ENCODE measurements at regions not wholly inside any gene's neighbourhood (a gene's known extent, or its start where the extent isn't known, plus 50 kb on each side); places are given as distances from the start of the nearest gene placed in this dataset.

DNA sequence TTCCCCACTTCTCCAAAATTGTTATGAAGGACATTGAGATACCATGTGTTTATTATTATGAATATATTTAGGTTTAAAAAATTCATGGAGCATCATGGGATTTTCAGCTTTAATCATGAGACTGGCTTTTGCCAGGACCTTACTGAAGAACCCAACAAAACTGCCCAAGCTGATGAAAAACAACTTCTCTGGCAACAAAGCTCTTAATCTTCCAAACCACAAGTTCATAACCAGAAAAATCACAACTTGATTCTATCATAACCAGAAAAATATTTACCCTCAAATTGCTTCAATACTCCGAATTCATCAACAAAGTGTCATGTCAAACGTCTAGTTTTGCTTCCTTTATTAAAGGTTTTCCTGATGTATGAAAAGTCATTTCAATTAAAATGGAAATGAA, 971.8 kb upstream of the ACVR2A start:
- no peak overlapping the region for H3K4me3 ChIP-seq (ENCODE audit: low read depth, low read length)
- no peak for DNase-seq (ENCODE audit: low read depth)
- TF ChIP-seq, protein P1, sequence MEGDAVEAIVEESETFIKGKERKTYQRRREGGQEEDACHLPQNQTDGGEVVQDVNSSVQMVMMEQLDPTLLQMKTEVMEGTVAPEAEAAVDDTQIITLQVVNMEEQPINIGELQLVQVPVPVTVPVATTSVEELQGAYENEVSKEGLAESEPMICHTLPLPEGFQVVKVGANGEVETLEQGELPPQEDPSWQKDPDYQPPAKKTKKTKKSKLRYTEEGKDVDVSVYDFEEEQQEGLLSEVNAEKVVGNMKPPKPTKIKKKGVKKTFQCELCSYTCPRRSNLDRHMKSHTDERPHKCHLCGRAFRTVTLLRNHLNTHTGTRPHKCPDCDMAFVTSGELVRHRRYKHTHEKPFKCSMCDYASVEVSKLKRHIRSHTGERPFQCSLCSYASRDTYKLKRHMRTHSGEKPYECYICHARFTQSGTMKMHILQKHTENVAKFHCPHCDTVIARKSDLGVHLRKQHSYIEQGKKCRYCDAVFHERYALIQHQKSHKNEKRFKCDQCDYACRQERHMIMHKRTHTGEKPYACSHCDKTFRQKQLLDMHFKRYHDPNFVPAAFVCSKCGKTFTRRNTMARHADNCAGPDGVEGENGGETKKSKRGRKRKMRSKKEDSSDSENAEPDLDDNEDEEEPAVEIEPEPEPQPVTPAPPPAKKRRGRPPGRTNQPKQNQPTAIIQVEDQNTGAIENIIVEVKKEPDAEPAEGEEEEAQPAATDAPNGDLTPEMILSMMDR (IDR thresholded peaks at IDR 0.05; ENCODE audit: low read depth, low read length, missing control alignments): no peak

DNA sequence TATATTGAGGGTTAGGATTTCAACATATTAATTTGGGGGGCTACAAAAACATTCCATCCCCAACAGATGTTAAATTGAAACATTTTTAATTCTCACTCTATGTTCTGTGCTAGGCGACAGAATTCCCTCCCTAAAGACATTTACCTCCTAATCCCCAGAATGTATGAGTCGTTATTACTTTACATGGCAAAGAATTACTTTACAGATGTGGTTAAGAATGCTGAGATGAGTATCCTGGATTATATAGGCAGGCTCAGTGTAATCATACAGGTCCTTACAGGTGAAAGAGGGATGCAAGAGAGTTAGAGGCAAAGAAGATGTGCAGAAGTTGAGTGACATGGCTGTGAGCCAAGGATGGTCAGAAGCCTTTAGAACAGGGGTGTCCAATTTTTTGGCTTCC, 974.1 kb upstream of the ACVR2A start:
- TF ChIP-seq, protein P1 (IDR thresholded peaks at IDR 0.05; ENCODE audit: low read depth, low read length, missing control alignments): no peak
- H3K4me3 ChIP-seq (ENCODE audit: low read depth, low read length): no peak overlapping the region
- DNase-seq (ENCODE audit: low read depth): no peak

DNA sequence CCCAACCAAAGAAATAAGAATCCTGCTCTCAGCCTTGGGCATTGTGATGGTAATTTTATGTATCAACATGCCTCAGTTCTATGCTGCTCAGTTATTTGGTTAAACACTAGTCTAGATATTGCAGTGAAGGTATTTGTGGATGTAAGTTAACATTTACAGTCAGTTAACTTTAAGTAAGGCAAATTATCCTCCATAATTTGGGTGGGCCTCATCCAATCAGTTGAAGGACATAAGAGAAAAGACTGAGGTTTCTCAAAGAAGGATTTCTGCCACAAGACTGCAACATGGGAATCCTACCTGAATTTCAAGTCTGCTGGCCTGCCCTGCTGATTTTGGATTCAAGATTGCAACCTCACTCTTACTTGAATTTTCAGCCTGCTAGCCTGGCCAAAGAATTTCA, 975.5 kb upstream of the ACVR2A start:
- no peak for DNase-seq (ENCODE audit: low read depth)
- TF ChIP-seq, protein P1 (IDR thresholded peaks at IDR 0.05; ENCODE audit: low read depth, low read length, missing control alignments): no peak
- no peak overlapping the region for H3K4me3 ChIP-seq (ENCODE audit: low read depth, low read length)

DNA sequence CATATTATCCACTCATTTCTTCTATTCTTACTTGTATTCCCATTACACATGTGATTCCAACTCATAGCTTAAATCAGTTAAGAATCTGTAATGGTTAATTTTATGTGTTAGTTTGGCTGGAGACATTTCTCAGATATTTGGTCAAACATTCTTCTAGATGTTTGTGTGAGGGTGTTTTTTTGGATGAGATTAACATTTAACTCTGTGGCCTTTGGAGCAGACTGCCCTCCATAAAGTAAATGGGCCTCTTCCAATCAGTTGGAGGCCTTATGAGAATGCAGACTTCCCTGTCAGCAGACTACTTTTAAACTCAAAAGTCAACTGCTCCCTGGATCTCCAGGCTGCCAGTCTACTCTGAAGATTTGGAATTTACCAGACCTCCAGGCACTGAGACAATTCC, 976.8 kb upstream of the ACVR2A start:
- TF ChIP-seq, protein P1 (IDR thresholded peaks at IDR 0.05; ENCODE audit: low read depth, low read length, missing control alignments): no peak
- no peak overlapping the region for H3K4me3 ChIP-seq (ENCODE audit: low read depth, low read length)
- DNase-seq (ENCODE audit: low read depth): no peak

DNA sequence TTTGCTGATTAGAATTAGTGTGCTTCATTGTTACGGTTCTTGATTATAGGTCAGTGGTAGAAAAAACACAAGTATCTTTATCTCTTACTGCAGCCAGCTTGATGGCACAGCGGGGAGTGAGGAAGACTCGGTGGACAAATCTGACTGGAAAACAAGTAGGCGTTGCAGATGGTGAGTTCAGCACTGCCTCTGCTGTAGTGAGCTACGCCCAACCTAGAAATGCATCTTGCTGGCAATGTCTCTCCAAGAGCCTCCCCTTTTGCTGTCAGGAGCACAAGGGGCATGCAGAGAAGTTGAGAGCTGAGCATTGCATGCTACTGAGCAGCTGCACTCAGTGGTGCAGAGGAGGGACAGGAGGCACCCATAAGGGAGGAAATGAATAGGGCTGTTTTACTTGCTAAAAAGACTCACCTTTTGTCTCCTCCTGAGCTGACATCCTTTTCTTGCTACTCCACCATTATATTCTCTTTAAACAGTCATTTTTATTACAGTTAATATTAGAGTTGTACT, 977.3 kb upstream of the ACVR2A start:
- H3K4me3 ChIP-seq (ENCODE audit: low read depth, low read length): no peak overlapping the region
- no peak for DNase-seq (ENCODE audit: low read depth)
- TF ChIP-seq, protein P1 (IDR thresholded peaks at IDR 0.05; ENCODE audit: low read depth, low read length, missing control alignments): no peak

DNA sequence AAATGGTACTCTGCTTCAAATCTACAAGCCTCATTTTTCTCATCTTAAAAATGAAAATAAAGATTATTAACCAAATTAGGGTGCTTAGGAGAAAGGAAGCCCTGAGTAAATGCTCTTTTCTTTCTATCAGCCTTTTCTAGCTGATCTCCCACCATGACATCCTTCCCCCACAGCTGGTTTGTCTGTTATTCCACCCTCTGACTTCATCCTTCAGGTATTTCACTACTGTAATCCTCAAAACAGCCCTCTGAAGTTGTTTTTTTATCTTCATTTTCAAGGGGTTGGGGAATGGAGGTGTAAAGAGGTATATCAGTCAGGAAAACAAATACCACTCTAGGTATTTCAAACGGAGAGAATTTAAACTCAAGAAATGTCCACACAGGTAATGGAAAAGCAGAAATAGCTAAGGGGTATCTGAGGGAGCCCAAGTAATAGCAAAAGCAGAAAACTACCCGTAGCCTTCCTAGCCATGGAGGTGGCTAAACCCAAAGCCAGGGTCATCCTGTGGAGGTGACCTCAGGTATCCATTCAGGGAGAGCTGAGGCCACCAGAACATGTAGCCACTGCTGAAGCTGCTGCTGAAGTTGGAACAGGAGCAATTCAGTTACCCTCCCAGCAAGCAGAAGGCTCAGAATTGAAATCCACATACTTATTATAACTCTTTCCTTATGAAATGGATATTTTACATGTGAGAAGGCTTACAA, 990.9 kb upstream of the ACVR2A start:
- TF ChIP-seq, protein P1 (IDR thresholded peaks at IDR 0.05; ENCODE audit: low read depth, low read length, missing control alignments): no peak
- no peak overlapping the region for H3K4me3 ChIP-seq (ENCODE audit: low read depth, low read length)
- DNase-seq (ENCODE audit: low read depth): no peak

DNA sequence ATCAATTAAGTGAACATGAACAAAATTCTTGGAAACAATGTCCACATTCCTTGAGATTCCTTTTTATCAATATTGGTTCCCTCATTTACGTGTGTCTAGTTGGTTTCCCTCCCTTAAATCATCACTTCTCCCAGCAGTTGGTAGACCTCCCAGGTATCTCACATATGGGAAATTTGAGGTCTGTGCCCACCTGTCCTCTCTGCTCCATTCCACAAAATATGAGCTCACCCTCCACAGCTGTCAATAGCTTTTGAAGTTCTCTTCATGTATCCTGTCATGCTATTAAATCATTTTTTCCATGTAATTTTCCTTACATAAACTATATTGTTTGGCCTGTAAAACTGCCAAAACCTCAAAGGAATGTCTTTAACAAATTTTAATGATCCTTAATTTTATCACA, 992.2 kb upstream of the ACVR2A start:
- DNase-seq (ENCODE audit: low read depth): no peak
- TF ChIP-seq, protein P1 (IDR thresholded peaks at IDR 0.05; ENCODE audit: low read depth, low read length, missing control alignments): no peak
- no peak overlapping the region for H3K4me3 ChIP-seq (ENCODE audit: low read depth, low read length)

Data from GM12864 (cell line).